H1 (cell line): ENCODE measurements at regions not wholly inside any gene's neighbourhood (a gene's known extent, or its start where the extent isn't known, plus 50 kb on each side); places are given as distances from the start of the nearest gene placed in this dataset.

Experiments used
- CTCF ChIA-PET: fragments of 300-600 bp; sonication (Branson Sonifier 250); formaldehyde crosslinking; loops from one replicate; lab custom pipeline; 2021; ENCODE audit not compliant: partially characterized antibody; lab: Charles Lee
- POLR2A ChIA-PET: fragments of 300-600 bp; sonication (Branson Sonifier 250); formaldehyde crosslinking; loops from one replicate; lab custom pipeline; 2021; ENCODE audit warnings: inconsistent platforms; ENCODE audit not compliant: partially characterized antibody; lab: Charles Lee
- DNase-seq, 2 experiments: peaks; one replicate each; pipeline versions ENCODE4 v3.0.0 to v3.0.0-alpha.2; 2010 to 2022; ENCODE audit warnings: low spot score in 2 of 2, low read depth in 1 of 2, mixed read lengths in 1 of 2
- FAIRE-seq: peaks from 2 replicates; lab custom pipeline; 2011; peaks lifted over from hg19 to GRCh38; lab: Jason Lieb, UNC
- H2AFZ ChIP-seq: 2 replicates; pipeline ENCODE4 v1.8.1; 2012; ENCODE audit warnings: low read length, inconsistent platforms
- H2AK5ac ChIP-seq: 2 replicates; pipeline ENCODE4 v1.6.1; 2013; ENCODE audit warnings: low read depth, low read length
- H2BK120ac ChIP-seq: replicated peaks from 2 replicates; pipeline ENCODE3; 2013; ENCODE audit warnings: low read depth, low read length, inconsistent platforms
- H2BK12ac ChIP-seq: 2 replicates; pipeline ENCODE4 v1.6.1; 2013; ENCODE audit warnings: low read depth, low read length
- H2BK15ac ChIP-seq: 2 replicates; pipeline ENCODE4 v1.6.1; 2013; ENCODE audit warnings: low read length
- H2BK20ac ChIP-seq: 2 replicates; pipeline ENCODE4 v1.6.1; 2013; ENCODE audit warnings: low read length
- H2BK5ac ChIP-seq: 2 replicates; pipeline ENCODE4 v1.6.1; 2013; ENCODE audit warnings: low read depth, low read length
- H3K14ac ChIP-seq: 2 replicates; pipeline ENCODE4 v1.6.1; 2013; ENCODE audit warnings: inconsistent platforms; ENCODE audit not compliant: insufficient read length
- H3K18ac ChIP-seq: 2 replicates; pipeline ENCODE4 v1.6.1; 2013; ENCODE audit warnings: low read length; ENCODE audit errors: extremely low read depth
- H3K23ac ChIP-seq: 2 replicates; pipeline ENCODE4 v1.6.1; 2013; ENCODE audit warnings: inconsistent platforms; ENCODE audit not compliant: insufficient read length
- H3K23me2 ChIP-seq: 2 replicates; pipeline ENCODE4 v1.6.1; 2013; ENCODE audit warnings: low read depth, low read length
- H3K27ac ChIP-seq: 2 replicates; pipeline ENCODE4 v1.6.1; 2011; ENCODE audit warnings: low read depth, low read length, inconsistent platforms
- H3K27me3 ChIP-seq, 4 experiments: replicated peaks in 1 of 4; 1 replicate in 1 of 4; 2 replicates in 3 of 4; pipeline versions ENCODE4 v1.6.1 to v1.8.1; 2011 to 2013; ENCODE audit warnings: low read length in 3 of 4, mild to moderate bottlenecking in 3 of 4, inconsistent platforms in 2 of 4, mixed read lengths in 2 of 4, moderate library complexity in 1 of 4; ENCODE audit not compliant: control insufficient read depth in 3 of 4, insufficient read depth in 3 of 4; ENCODE audit errors: extremely low read depth in 1 of 4
- H3K36me3 ChIP-seq, 4 experiments: 2 replicates each; pipeline versions ENCODE4 v1.6.1 to v1.8.1; 2011 to 2013; ENCODE audit warnings: mild to moderate bottlenecking in 4 of 4, low read length in 3 of 4, moderate library complexity in 2 of 4, control low read depth in 1 of 4, inconsistent platforms in 1 of 4; ENCODE audit not compliant: insufficient read depth in 4 of 4, control insufficient read depth in 2 of 4
- H3K4ac ChIP-seq: replicated peaks from 2 replicates; pipeline ENCODE3; 2013; ENCODE audit warnings: low read length, low read depth, mixed read lengths, inconsistent platforms; ENCODE audit not compliant: insufficient read length
- H3K4me1 ChIP-seq, 4 experiments: replicated peaks in 1 of 4; 1 replicate in 1 of 4; 2 replicates in 3 of 4; pipeline versions ENCODE4 v1.6.1 to v1.8.1; 2011 to 2013; ENCODE audit warnings: low read length in 3 of 4, inconsistent platforms in 2 of 4, mixed read lengths in 1 of 4; ENCODE audit not compliant: insufficient read depth in 4 of 4, control insufficient read depth in 3 of 4
- H3K4me2 ChIP-seq, 2 experiments: 2 replicates each; pipeline versions ENCODE4 v1.6.1 to v1.8.1; 2011 to 2013; ENCODE audit warnings: low read depth in 2 of 2, low read length in 2 of 2, control low read depth in 1 of 2, inconsistent platforms in 1 of 2, mild to moderate bottlenecking in 1 of 2; ENCODE audit not compliant: insufficient read depth in 1 of 2
- H3K4me3 ChIP-seq, 4 experiments: fragments of 200-600, 300-600 bp in 1 of 4; sonication (generic), shearing (Covaris generic), sonication (Bioruptor Twin) in 1 of 4; 2 replicates each; pipeline versions ENCODE4 v1.5.1 to v1.8.1; 2011 to 2016; ENCODE audit warnings: low read length in 4 of 4, low read depth in 3 of 4, control low read depth in 2 of 4, inconsistent platforms in 2 of 4, mild to moderate bottlenecking in 2 of 4, mixed read lengths in 1 of 4, moderate library complexity in 1 of 4; ENCODE audit not compliant: insufficient read depth in 2 of 4; ENCODE audit errors: extremely low read depth in 1 of 4
- H3K56ac ChIP-seq: replicated peaks from 2 replicates; pipeline ENCODE3; 2013; ENCODE audit warnings: low read depth, mild to moderate bottlenecking, mixed read lengths, low read length, inconsistent platforms; ENCODE audit not compliant: insufficient read length
- H3K79me1 ChIP-seq: 2 replicates; pipeline ENCODE4 v1.6.1; 2013; ENCODE audit warnings: low read depth, low read length, control low read depth
- H3K79me2 ChIP-seq, 2 experiments: 2 replicates each; pipeline versions ENCODE4 v1.6.1 to v1.8.1; 2012 to 2013; ENCODE audit warnings: low read length in 2 of 2, mild to moderate bottlenecking in 2 of 2, inconsistent platforms in 1 of 2; ENCODE audit not compliant: insufficient read depth in 2 of 2, control insufficient read depth in 1 of 2
- H3K9ac ChIP-seq, 4 experiments: replicated peaks in 1 of 4; 1 replicate in 1 of 4; 2 replicates in 3 of 4; pipeline versions ENCODE4 v1.6.1 to v1.8.1; 2011 to 2013; ENCODE audit warnings: low read depth in 3 of 4, low read length in 3 of 4, control low read depth in 2 of 4, mild to moderate bottlenecking in 2 of 4, moderate library complexity in 2 of 4, inconsistent platforms in 1 of 4; ENCODE audit errors: extremely low read depth in 1 of 4
- H3K9me3 ChIP-seq, 2 experiments: 2 replicates each; pipeline versions ENCODE4 v1.6.1 to v1.8.1; 2012 to 2013; ENCODE audit warnings: mild to moderate bottlenecking in 2 of 2, moderate library complexity in 2 of 2, control low read depth in 1 of 2, inconsistent platforms in 1 of 2, low read depth in 1 of 2, low read length in 1 of 2, mixed read lengths in 1 of 2; ENCODE audit not compliant: insufficient read depth in 2 of 2
- H4K20me1 ChIP-seq, 2 experiments: replicated peaks in 1 of 2; 2 replicates each; pipeline versions ENCODE3 to v1.8.1; 2011 to 2013; ENCODE audit warnings: inconsistent platforms in 2 of 2, low read length in 2 of 2, mild to moderate bottlenecking in 1 of 2; ENCODE audit not compliant: insufficient read depth in 2 of 2, control insufficient read depth in 1 of 2
- H4K5ac ChIP-seq: 2 replicates; pipeline ENCODE4 v1.6.1; 2013; ENCODE audit warnings: low read length, low read depth, mixed read lengths, inconsistent platforms; ENCODE audit not compliant: insufficient read length
- H4K8ac ChIP-seq: 2 replicates; pipeline ENCODE4 v1.8.0; 2013; ENCODE audit warnings: mild to moderate bottlenecking, moderate library complexity, low read length, inconsistent platforms; ENCODE audit not compliant: insufficient read depth; ENCODE audit errors: extremely low read depth
- H4K91ac ChIP-seq: replicated peaks from 2 replicates; pipeline ENCODE3; 2013; ENCODE audit warnings: low read length, mixed read lengths, inconsistent platforms; ENCODE audit not compliant: insufficient read length
- BACH1 ChIP-seq: IDR thresholded peaks from 2 replicates; pipeline ENCODE4 v1.6.1; 2012; ENCODE audit warnings: low read length, improper control_type of control experiment
- CBX8 ChIP-seq: fragments of 300-800, 300-1000 bp; sonication (generic); IDR thresholded peaks from 2 replicates; pipeline ENCODE4 v1.7.1; 2016; ENCODE audit warnings: low read depth, low read length, borderline replicate concordance
- E2F6 ChIP-seq: IDR thresholded peaks from 2 replicates; pipeline ENCODE4 v1.6.1; 2012; ENCODE audit warnings: inconsistent platforms
- HDAC6 ChIP-seq: IDR thresholded peaks from one replicate; pipeline ENCODE4 v1.7.1; 2012; ENCODE audit warnings: low read depth, mild to moderate bottlenecking, inconsistent platforms, low read length, moderate library complexity
- JUND ChIP-seq: IDR thresholded peaks from 2 replicates; pipeline ENCODE4 v1.6.1; 2011; ENCODE audit warnings: mild to moderate bottlenecking, improper control_type of control experiment, low read length
- RBBP5 ChIP-seq: IDR thresholded peaks from 2 replicates; pipeline ENCODE4 v1.7.1; 2012; ENCODE audit warnings: low read depth, mild to moderate bottlenecking, inconsistent platforms, low read length, moderate library complexity, borderline replicate concordance
- SIN3A ChIP-seq, 2 experiments: IDR thresholded peaks in 1 of 2; conservative IDR thresholded peaks in 1 of 2; 2 replicates each; pipeline ENCODE4 v1.6.1; 2011 to 2012; ENCODE audit warnings: low read length in 2 of 2, improper control_type of control experiment in 1 of 2, low read depth in 1 of 2, mild to moderate bottlenecking in 1 of 2
- TAF1 ChIP-seq: IDR thresholded peaks from 2 replicates; pipeline ENCODE4 v1.6.1; 2011; ENCODE audit warnings: mild to moderate bottlenecking, low read depth, low read length
- TBP ChIP-seq: IDR thresholded peaks from 2 replicates; pipeline ENCODE4 v1.6.1; 2011; ENCODE audit warnings: low read depth, low read length, improper control_type of control experiment
- ZNF274 ChIP-seq: IDR thresholded peaks from 2 replicates; pipeline ENCODE4 v1.7.0; 2012; ENCODE audit warnings: low read length, borderline replicate concordance; ENCODE audit errors: extremely low read depth
- WGBS, 2 experiments: shearing (Covaris generic) in 1 of 2; methylation state at CpG; one replicate each; pipeline versions ENCODE4 v1.1.6 to v1.1.7; 2013 to 2015; ENCODE audit warnings: low lambda C conversion rate in 2 of 2, mixed read lengths in 2 of 2, inconsistent platforms in 1 of 2, low coverage in 1 of 2, missing lambda C conversion rate in 1 of 2; ENCODE audit not compliant: insufficient replicate concordance in 2 of 2, insufficient coverage in 1 of 2, insufficient read length in 1 of 2; ENCODE audit errors: extremely low coverage in 1 of 2, missing lambda C conversion rate in 1 of 2; 5-methylcytosine and 5-hydroxymethylcytosine counted together
- TF ChIP-seq, protein P1 (sequence below): IDR thresholded peaks from 2 replicates; pipeline ENCODE4 v1.6.1; 2012; ENCODE audit warnings: low read length, inconsistent platforms

DNA sequence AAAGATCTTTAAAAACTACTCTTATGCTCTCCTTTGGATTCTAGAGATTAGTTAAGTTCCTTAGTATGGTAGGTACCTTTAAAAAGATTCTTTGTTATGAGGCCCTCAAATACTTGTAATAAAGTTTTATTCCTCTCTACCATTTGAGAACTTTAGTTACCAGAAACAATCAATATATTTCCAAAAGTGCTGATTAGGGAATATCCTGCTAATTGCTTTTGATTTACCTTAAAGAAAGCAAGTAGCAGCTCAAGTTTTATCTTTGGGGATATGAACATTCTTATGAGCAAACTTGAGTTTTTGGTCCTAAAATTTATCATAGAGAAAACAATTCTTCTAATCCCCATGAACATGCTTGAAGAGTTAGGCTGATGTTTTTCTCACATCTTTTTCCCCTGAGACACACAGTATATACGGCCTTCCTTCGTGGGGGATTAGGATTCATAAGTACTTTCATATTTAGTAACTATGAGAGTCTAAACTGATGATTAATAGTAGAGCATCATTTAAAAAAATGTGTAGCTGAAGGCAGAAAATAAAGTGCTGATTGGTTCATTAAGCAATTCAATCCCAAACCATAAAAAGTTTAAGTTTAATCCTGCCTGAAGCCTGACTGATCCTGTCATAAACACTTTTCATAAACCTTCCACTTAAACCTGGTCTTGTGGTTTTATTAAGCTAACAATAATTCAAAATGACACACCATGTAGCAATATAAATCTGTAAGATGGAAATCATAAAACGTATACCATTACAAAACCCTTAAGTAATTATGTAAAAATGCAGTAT lies 380.5 kb upstream of the FBXO33 start:
- no peak overlapping the region for H4K8ac ChIP-seq
- H3K4me2 ChIP-seq: no peak overlapping the region
- no peak for TF ChIP-seq JUND
- TF ChIP-seq, protein P1, sequence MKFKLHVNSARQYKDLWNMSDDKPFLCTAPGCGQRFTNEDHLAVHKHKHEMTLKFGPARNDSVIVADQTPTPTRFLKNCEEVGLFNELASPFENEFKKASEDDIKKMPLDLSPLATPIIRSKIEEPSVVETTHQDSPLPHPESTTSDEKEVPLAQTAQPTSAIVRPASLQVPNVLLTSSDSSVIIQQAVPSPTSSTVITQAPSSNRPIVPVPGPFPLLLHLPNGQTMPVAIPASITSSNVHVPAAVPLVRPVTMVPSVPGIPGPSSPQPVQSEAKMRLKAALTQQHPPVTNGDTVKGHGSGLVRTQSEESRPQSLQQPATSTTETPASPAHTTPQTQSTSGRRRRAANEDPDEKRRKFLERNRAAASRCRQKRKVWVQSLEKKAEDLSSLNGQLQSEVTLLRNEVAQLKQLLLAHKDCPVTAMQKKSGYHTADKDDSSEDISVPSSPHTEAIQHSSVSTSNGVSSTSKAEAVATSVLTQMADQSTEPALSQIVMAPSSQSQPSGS: no peak
- no peak for TF ChIP-seq TBP
- no peak for TF ChIP-seq CBX8
- TF ChIP-seq BACH1: no peak
- TF ChIP-seq TAF1: no peak
- no peak for TF ChIP-seq E2F6
- TF ChIP-seq ZNF274: no peak
- TF ChIP-seq HDAC6: no peak
- TF ChIP-seq RBBP5: no peak
- no peak for TF ChIP-seq SIN3A (conservative IDR thresholded peaks at IDR 0.05 in 1 of 2, IDR thresholded peaks at IDR 0.05 in 1 of 2; ENCODE audit: low read depth in 1 of 2, low read length in 2 of 2)

More for the DNA sequence above, 380.5 kb upstream of the FBXO33 start:
- Histone ChIP-seq H3K27me3 (peaks cover 0 to 1% (median 0%) of the 10 kb centered on the region in 4 experiments; a peak in 1 of 7 replicates), H3K9ac (no peak overlapping the region), H3K4me1 (no peaks in the 10 kb centered on the region), H2AK5ac (no peak overlapping the region), H3K79me1 (no peaks in the 10 kb centered on the region), H2BK120ac (no peak overlapping the region), H2AFZ (no peak overlapping the region), H4K91ac (no peak overlapping the region), H3K56ac (no peak overlapping the region), H4K5ac (no peak overlapping the region), H4K20me1 (no peaks in the 10 kb centered on the region), H2BK12ac (no peak overlapping the region), H2BK5ac (no peak overlapping the region), H3K4ac (no peak overlapping the region), H3K23me2 (no peaks in the 10 kb centered on the region; the same call in 1 of the 2 replicates), H3K9me3 (no peaks in the 10 kb centered on the region), H3K27ac (no peak overlapping the region), H3K18ac (no peak overlapping the region), H3K4me3 (no peak overlapping the region), H3K23ac (no peak overlapping the region), H2BK20ac (no peak overlapping the region), H3K79me2 (no peaks in the 10 kb centered on the region), H3K36me3 (no peaks in the 10 kb centered on the region), H3K14ac (no peak overlapping the region), H2BK15ac (no peak overlapping the region)
- DNase-seq (no peak), FAIRE-seq (no peak)
- ChIA-PET CTCF (no interaction called here), POLR2A (no interaction called here)
- 87% methylated on average over 3 of the region's 3 CpGs; no CpG with 5 or more reads in 1 of the 2 experiments for WGBS, 2 experiments
